ENCODE measurements at regions not wholly inside any gene's neighbourhood (a gene's known extent, or its start where the extent isn't known, plus 50 kb on each side); places are given as distances from the start of the nearest gene placed in this dataset.

DNA sequence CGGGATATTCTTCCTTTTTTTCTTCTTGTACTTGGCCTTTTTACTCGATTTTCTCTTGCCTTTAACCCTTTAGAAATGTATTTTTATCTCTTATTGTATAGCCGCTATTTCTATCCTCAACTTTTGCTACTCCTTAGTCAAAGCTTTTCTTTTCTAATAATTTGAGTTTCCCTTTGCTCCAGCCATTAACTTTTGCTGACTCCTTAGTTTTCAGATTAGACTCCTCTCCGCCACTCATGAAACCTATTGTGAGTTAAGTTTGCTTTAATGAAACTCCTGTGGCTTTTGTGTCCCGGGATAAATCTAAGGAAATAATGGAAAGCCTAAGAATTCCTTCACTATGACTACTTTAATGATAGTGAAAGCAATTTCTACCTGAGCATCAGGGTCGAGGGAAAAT, 590.3 kb upstream of the CITED2 start:
- intact Hi-C loops (cut with micrococcal nuclease; ENCODE audit: unreplicated experiment): loop anchor here (10.0 kb wide), 1 partner anchor 80 kb away; no protein-coding TSS in a partner anchor
- Histone ChIP-seq H3K36me3 (ENCODE audit: low read depth) (no peaks in the 10 kb centered on the region), H3K79me2 (ENCODE audit: low read depth) (no peaks in the 10 kb centered on the region), H4K20me1 (ENCODE audit: insufficient read depth) (no peaks in the 10 kb centered on the region), H3K27me3 (ENCODE audit: insufficient read depth, low read depth) (no peaks in the 10 kb centered on the region), H3K9me2 (ENCODE audit: insufficient read depth) (no peaks in the 10 kb centered on the region), H3K27ac (no peak overlapping the region), H2AFZ (no peak overlapping the region), H3F3A (ENCODE audit: insufficient read depth, low read depth) (peaks cover 5% of the 10 kb centered on the region; the same call in 1 of the 2 replicates), H3K9me3 (ENCODE audit: insufficient read depth, low read depth) (no peaks in the 10 kb centered on the region), H3K4me2 (no peak overlapping the region), H3K4me3 (no peak overlapping the region), H3K4me1 (replicated peaks; ENCODE audit: insufficient read depth) (peaks cover 16% of the 10 kb centered on the region)
- POLR2A ChIA-PET (ENCODE audit: unreplicated experiment): no interaction called here
- BruUV-seq (replicated peaks): no TSS peak
- CTCF ChIA-PET: no interaction called here
- no peak for DNase-seq
- TF ChIP-seq, protein P1, sequence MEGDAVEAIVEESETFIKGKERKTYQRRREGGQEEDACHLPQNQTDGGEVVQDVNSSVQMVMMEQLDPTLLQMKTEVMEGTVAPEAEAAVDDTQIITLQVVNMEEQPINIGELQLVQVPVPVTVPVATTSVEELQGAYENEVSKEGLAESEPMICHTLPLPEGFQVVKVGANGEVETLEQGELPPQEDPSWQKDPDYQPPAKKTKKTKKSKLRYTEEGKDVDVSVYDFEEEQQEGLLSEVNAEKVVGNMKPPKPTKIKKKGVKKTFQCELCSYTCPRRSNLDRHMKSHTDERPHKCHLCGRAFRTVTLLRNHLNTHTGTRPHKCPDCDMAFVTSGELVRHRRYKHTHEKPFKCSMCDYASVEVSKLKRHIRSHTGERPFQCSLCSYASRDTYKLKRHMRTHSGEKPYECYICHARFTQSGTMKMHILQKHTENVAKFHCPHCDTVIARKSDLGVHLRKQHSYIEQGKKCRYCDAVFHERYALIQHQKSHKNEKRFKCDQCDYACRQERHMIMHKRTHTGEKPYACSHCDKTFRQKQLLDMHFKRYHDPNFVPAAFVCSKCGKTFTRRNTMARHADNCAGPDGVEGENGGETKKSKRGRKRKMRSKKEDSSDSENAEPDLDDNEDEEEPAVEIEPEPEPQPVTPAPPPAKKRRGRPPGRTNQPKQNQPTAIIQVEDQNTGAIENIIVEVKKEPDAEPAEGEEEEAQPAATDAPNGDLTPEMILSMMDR (conservative IDR thresholded peaks at IDR 0.05): no peak
- no peak for TF ChIP-seq EZH2 (IDR thresholded peaks at IDR 0.05; ENCODE audit: low read depth)

DNA sequence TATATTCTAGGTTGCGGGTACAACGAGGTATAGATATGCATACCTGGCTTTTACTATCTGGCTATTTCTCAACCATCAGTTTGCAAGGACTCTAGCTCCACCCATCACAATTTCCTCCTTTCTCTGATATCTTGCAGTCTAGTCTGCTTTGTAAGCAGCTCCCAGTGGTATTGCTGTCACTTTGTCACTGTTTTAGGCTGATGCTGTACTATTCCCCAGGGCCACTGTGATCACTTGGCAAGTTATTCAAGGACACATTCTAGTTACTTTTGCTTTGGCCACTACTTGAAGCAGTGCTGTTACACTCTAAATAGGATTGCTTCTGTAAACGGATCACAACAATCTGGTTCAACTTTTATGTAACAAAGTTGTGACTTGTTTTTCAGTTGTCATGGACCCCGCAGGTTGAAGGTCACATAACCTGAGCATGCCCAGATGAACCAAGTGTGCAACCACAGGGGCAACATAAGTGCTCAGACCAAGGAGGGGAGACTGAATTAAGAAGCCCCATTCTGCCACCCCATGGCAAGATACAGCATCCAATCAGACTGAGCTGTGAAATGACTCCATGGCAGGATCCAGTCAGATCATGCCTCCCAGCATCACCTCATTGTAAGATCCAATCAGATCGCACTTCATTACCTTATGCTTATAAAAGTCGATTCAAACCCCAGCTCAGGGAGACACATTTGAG, 588.4 kb upstream of the CITED2 start:
- H3K36me3 ChIP-seq (ENCODE audit: low read depth): no peaks in the 10 kb centered on the region
- CTCF ChIA-PET: no interaction called here
- no peaks in the 10 kb centered on the region for H3K79me2 ChIP-seq (ENCODE audit: low read depth)

DNA sequence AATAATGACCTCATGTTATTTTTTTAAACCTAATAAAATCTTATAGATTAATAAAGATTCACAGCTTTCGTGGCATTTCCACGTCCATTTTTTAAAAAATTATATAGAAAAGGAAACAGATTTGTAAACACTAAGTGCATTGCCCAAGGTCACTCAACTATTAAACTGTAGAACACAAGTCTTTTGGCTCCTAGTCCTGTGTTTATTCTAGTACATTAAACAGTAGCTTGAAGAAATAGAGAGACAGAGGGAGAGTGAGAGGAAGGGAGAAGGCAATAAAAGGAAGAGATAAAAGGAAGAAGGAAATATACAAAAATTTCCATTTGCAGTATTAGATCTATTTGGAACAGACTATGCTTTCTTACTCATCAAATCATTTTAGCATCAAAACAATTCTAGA, 586.7 kb upstream of the CITED2 start:
- Histone ChIP-seq H3K36me3 (ENCODE audit: low read depth) (no peaks in the 10 kb centered on the region), H3K79me2 (ENCODE audit: low read depth) (no peaks in the 10 kb centered on the region), H3K9me3 (ENCODE audit: insufficient read depth, low read depth) (no peaks in the 10 kb centered on the region), H3K4me2 (0 out of 2 replicates have a peak overlapping the region, but pooled peaks have one; percentile 13), H2AFZ (peak overlapping the region; percentile 15; the same call in 1 of the 2 replicates), H3K9me2 (ENCODE audit: insufficient read depth) (peaks cover 6% of the 10 kb centered on the region; the same call in 1 of the 2 replicates), H3K27ac (no peak overlapping the region), H4K20me1 (ENCODE audit: insufficient read depth) (no peaks in the 10 kb centered on the region), H3K4me3 (no peak overlapping the region), H3K4me1 (replicated peaks; ENCODE audit: insufficient read depth) (peaks cover 16% of the 10 kb centered on the region), H3K27me3 (ENCODE audit: insufficient read depth, low read depth) (no peaks in the 10 kb centered on the region), H3F3A (ENCODE audit: insufficient read depth, low read depth) (peaks cover 5% of the 10 kb centered on the region; the same call in 1 of the 2 replicates)
- POLR2A ChIA-PET (ENCODE audit: unreplicated experiment): no interaction called here
- TF ChIP-seq, protein P1 (conservative IDR thresholded peaks at IDR 0.05): no peak
- TF ChIP-seq EZH2 (IDR thresholded peaks at IDR 0.05; ENCODE audit: low read depth): no peak
- intact Hi-C loops (cut with micrococcal nuclease; ENCODE audit: unreplicated experiment): loop anchor here (10.0 kb wide), 1 partner anchor 76 kb away; no protein-coding TSS in a partner anchor
- CTCF ChIA-PET: no interaction called here
- DNase-seq: no peak
- BruUV-seq (replicated peaks): no TSS peak

More for the DNA sequence above, 588.4 kb upstream of the CITED2 start:
- Histone ChIP-seq H3K9me2 (ENCODE audit: insufficient read depth) (peaks cover 5% of the 10 kb centered on the region; the same call in 1 of the 2 replicates), H3K9me3 (ENCODE audit: insufficient read depth, low read depth) (no peaks in the 10 kb centered on the region), H2AFZ (no peak overlapping the region), H3K27ac (no peak overlapping the region), H3K4me3 (no peak overlapping the region), H3K4me1 (replicated peaks; ENCODE audit: insufficient read depth) (peaks cover 16% of the 10 kb centered on the region), H3F3A (ENCODE audit: insufficient read depth, low read depth) (peaks cover 5% of the 10 kb centered on the region; the same call in 1 of the 2 replicates), H3K27me3 (ENCODE audit: insufficient read depth, low read depth) (no peaks in the 10 kb centered on the region), H3K4me2 (no peak overlapping the region), H4K20me1 (ENCODE audit: insufficient read depth) (no peaks in the 10 kb centered on the region)
- no peak for DNase-seq
- intact Hi-C loops (cut with micrococcal nuclease; ENCODE audit: unreplicated experiment): loop anchor here (10.0 kb wide), 1 partner anchor 78 kb away; no protein-coding TSS in a partner anchor
- POLR2A ChIA-PET (ENCODE audit: unreplicated experiment): no interaction called here
- no peak for TF ChIP-seq EZH2 (IDR thresholded peaks at IDR 0.05; ENCODE audit: low read depth)
- TF ChIP-seq, protein P1 (conservative IDR thresholded peaks at IDR 0.05): no peak
- no TSS peak for BruUV-seq (replicated peaks)

Data from PC-9 (cell line).